Motor neuron (in vitro differentiated cells): ENCODE measurements at regions not wholly inside any gene's neighbourhood (a gene's known extent, or its start where the extent isn't known, plus 50 kb on each side); places are given as distances from the start of the nearest gene placed in this dataset.

Experiments
- ATAC-seq, 8 experiments: fragments of 200-7000 bp; cut with Tn5 transposase; replicated peaks in 6 of 8; 2 replicates each; pipeline ENCODE4 v1.8.0; 2021; ENCODE audit warnings: mild to moderate bottlenecking in 8 of 8, moderate library complexity in 8 of 8
- H3K27ac ChIP-seq, 2 donors: fragments of 250-450 bp; sonication (Bioruptor Pico); 2 replicates each; pipeline ENCODE4 v1.9.0; 2021; ENCODE audit warnings: antibody characterized with exemption in 2 of 2, mild to moderate bottlenecking in 2 of 2, moderate library complexity in 1 of 2
- H3K4me1 ChIP-seq, 2 donors: fragments of 250-450 bp; sonication (Bioruptor Pico); replicated peaks in 1 of 2; 2 replicates each; pipeline ENCODE4 v1.6.1; 2021; ENCODE audit warnings: antibody characterized with exemption in 2 of 2, mild to moderate bottlenecking in 2 of 2, moderate library complexity in 1 of 2
- H3K4me3 ChIP-seq, 5 donors: fragments of 250-450 bp; sonication (Bioruptor Pico); 2 replicates each; pipeline ENCODE4 v1.9.0; 2021; ENCODE audit warnings: antibody characterized with exemption in 5 of 5, mild to moderate bottlenecking in 5 of 5, moderate library complexity in 4 of 5
- WGBS, 10 experiments: fragments of 450-650 bp; shearing (Covaris generic); methylation state at CpG; one replicate each; pipeline ENCODE4 v1.0.0; 2022; 5-methylcytosine and 5-hydroxymethylcytosine counted together
- in situ Hi-C, 9 experiments: fragments of 400-800 bp; cut with MboI; loops; one replicate each; pipeline ENCODE4 v1.15.0; 2021; ENCODE audit warnings: low sequenced_read_pairs in 9 of 9, low pct_unique_long_range_greater_than_20kb in 2 of 9; ENCODE audit not compliant: unreplicated experiment in 9 of 9

GRCh38 chr3:168275662-168276061 lies 179.9 kb upstream of the GOLIM4 start:
- Histone ChIP-seq H3K27ac (no peak overlapping the region), H3K4me1 (peaks cover 7 to 17% of the 10 kb centered on the region in 2 donors), H3K4me3 (no peak overlapping the region)
- in situ Hi-C loops, result no loop called here
- ATAC-seq, result peak in 1 of 8 experiments; percentile 33
- 17 to 86% (median 53%) methylated on average over 2 to 3 of the region's 3 CpGs; no CpG with 5 or more reads in 3 of the 10 experiments for WGBS, 10 experiments

GRCh38 chr3:168273917-168274316 lies 178.2 kb upstream of the GOLIM4 start:
- no peak for ATAC-seq
- in situ Hi-C loops, result no loop called here
- no peak overlapping the region for H3K27ac ChIP-seq
- no peak overlapping the region for H3K4me3 ChIP-seq
- 0 to 100% (median 100%) methylated on average over 1 to 2 of the region's 2 CpGs; no CpG with 5 or more reads in 3 of the 10 experiments for WGBS, 10 experiments
- peaks cover 11 to 22% of the 10 kb centered on the region in 2 donors for H3K4me1 ChIP-seq

DNA sequence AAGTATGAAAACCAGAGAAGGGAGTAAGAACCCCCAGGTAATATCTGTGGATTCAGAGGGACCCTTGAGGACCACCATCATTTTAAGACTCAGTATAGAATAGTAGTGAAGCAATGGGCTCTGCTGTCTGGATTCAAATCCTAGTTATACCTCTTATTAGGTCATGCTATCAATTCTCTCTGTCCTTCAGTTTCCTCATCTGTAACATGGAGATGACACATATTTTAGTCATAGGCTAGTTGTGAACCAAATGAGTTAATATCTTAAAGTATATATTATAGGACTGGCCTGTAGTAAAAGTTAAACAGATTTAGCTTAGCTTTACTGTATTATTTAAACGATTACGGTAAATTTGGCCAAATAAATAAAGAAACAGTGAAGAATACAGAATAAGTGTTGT lies 177.3 kb upstream of the GOLIM4 start:
- no peak for ATAC-seq
- 67 to 100% (median 94%) methylated on average over 2 of the region's 2 CpGs; no CpG with 5 or more reads in 1 of the 10 experiments for WGBS, 10 experiments
- Histone ChIP-seq H3K27ac (peak overlapping the region in 1 of 2 donors; percentile 66), H3K4me1 (peaks cover 16 to 28% of the 10 kb centered on the region in 2 donors), H3K4me3 (no peak overlapping the region)
- in situ Hi-C loops, result no loop called here

GRCh38 chr3:168272343-168272985 lies 176.7 kb upstream of the GOLIM4 start:
- 9 to 100% (median 92%) methylated on average over 1 of the region's 1 CpG; no CpG with 5 or more reads in 3 of the 10 experiments for whole genome bisulfite sequencing, 10 experiments
- in situ Hi-C loops, result no loop called here
- H3K27ac ChIP-seq, result peak overlapping the region in 1 of 2 donors; percentile 66
- H3K4me3 ChIP-seq, result no peak overlapping the region
- peaks cover 16 to 28% of the 10 kb centered on the region in 2 donors for H3K4me1 ChIP-seq
- peak in 7 of 8 experiments; percentile 60 to 93 (median 91) for ATAC-seq

DNA sequence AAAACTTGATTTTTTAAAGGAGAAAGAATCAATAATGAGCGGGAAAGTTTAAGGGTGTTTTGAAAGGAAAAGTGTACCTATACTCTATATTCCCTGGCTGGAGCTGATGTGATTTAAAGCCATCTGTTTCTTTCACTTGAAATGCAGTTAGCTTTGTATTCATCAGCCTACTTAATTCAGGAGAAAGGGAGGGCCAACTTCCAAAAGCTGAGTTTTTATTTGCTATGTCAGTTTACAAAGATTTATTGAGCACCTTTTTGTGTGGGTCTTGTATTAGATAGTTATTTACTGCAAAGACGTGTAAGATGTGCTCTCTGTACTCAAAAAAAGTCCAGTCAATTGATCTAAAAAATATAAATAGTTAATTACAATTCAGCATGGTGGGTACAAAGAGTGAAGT lies 176.2 kb upstream of the GOLIM4 start:
- H3K27ac ChIP-seq, result peak overlapping the region in 1 of 2 donors; percentile 16
- WGBS, 10 experiments, result 0 to 100% (median 17%) methylated on average over 1 to 2 of the region's 2 CpGs
- ATAC-seq, result peak in 5 of 8 experiments; percentile 59 to 70 (median 66)
- in situ Hi-C loops, result no loop called here
- H3K4me1 ChIP-seq, result peaks cover 16 to 28% of the 10 kb centered on the region in 2 donors
- no peak overlapping the region for H3K4me3 ChIP-seq

- Histone ChIP-seq H3K4me1 (peaks cover 16 to 28% of the 10 kb centered on the region in 2 donors), H3K4me3 (no peak overlapping the region), H3K27ac (no peak overlapping the region)
- 0 to 75% (median 59%) methylated on average over 1 of the region's 1 CpG; no CpG with 5 or more reads in 2 of the 10 experiments for WGBS, 10 experiments
- in situ Hi-C loops, result no loop called here
- ATAC-seq, result peak in 3 of 8 experiments; percentile 21 to 29 (median 24)
These were observed 173.3 kb upstream of the GOLIM4 start for GRCh38 chr3:168269001-168269400.

- ATAC-seq, result no peak
- Histone ChIP-seq H3K27ac (no peak overlapping the region), H3K4me1 (peaks cover 9 to 27% of the 10 kb centered on the region in 2 donors), H3K4me3 (no peak overlapping the region)
- 0 to 100% (median 27%) methylated on average over 1 of the region's 1 CpG; no CpG with 5 or more reads in 4 of the 10 experiments for WGBS, 10 experiments
- in situ Hi-C loops, result no loop called here
These were observed 171.5 kb upstream of the GOLIM4 start for GRCh38 chr3:168267179-168267578.

DNA sequence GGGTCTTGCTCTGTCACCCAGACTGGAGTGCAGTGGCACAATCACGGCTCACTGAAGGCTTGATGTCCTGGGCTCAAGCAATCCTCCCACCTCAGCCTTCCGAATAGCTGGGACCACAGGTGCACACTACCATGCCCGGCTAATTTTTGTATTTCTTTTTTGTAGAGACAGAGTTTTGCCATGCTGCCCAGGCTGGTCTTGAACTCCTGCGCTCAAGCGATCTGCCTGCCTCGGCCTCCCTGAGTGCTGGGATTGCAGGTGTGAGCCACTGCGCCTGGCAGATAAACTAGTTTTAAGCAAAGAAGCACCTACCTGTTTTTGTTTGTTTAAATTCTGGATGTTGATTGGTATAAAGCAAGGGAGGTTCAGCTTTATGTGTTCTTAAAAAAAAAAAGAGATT lies 170.6 kb upstream of the GOLIM4 start:
- Histone ChIP-seq H3K4me3 (no peak overlapping the region), H3K27ac (no peak overlapping the region), H3K4me1 (peaks cover 9 to 18% of the 10 kb centered on the region in 2 donors)
- no peak for ATAC-seq
- WGBS, 10 experiments, result 14 to 100% (median 87%) methylated on average over 1 to 7 of the region's 7 CpGs; no CpG with 5 or more reads in 2 of the 10 experiments
- in situ Hi-C loops, result no loop called here

GRCh38 chr3:168262887-168263286 lies 167.2 kb upstream of the GOLIM4 start:
- in situ Hi-C loops, result no loop called here
- ATAC-seq, result peak in 7 of 8 experiments; percentile 24 to 95 (median 53)
- peaks cover 0 to 7% of the 10 kb centered on the region in 2 donors for H3K4me1 ChIP-seq

DNA sequence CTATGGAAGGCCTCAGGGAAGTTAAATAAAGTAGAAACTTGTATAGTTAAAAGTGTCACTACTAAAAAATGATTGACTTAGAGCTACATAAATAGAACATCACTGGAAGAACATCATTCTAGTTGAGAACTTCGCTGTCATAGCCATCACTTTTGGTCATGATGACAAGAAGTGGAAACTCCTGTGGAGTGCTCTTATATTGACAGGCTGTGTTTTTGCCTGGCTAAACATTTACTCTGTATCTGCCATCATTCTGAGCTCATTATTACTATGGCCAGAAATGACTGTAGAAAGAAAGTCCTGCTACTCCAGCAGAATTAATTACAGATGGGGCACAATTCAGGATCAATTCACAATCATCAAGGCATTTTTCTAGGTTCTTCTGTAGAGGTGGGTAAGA lies 165.1 kb upstream of the GOLIM4 start:
- ATAC-seq, result no peak
- WGBS, 10 experiments, result 0 to 100% (median 57%) methylated on average over 1 of the region's 1 CpG; no CpG with 5 or more reads in 1 of the 10 experiments

More at GRCh38 chr3:168262887-168263286, 167.2 kb upstream of the GOLIM4 start:
- Histone ChIP-seq H3K27ac (no peak overlapping the region), H3K4me3 (no peak overlapping the region)

GRCh38 chr3:168251371-168251770 lies 155.6 kb upstream of the GOLIM4 start:
- Histone ChIP-seq H3K27ac (no peak overlapping the region), H3K4me3 (peak overlapping the region; percentile 67 to 100 (median 94)), H3K4me1 (peaks cover 9 to 20% of the 10 kb centered on the region in 2 donors)
- 0 to 100% (median 54%) methylated on average over 1 to 2 of the region's 2 CpGs for WGBS, 10 experiments
- in situ Hi-C loops, result no loop called here
- ATAC-seq, result no peak

More for the DNA sequence above, 165.1 kb upstream of the GOLIM4 start:
- H3K4me3 ChIP-seq, result no peak overlapping the region
- peaks cover 0 to 7% of the 10 kb centered on the region in 2 donors for H3K4me1 ChIP-seq
- in situ Hi-C loops, result no loop called here
- no peak overlapping the region for H3K27ac ChIP-seq

- in situ Hi-C loops, result no loop called here
- H3K4me3 ChIP-seq, result peak overlapping the region; percentile 67 to 100 (median 94)
- no peak overlapping the region for H3K27ac ChIP-seq
- H3K4me1 ChIP-seq, result peaks cover 9 to 20% of the 10 kb centered on the region in 2 donors
- 0 to 9% (median 1%) methylated on average over 2 to 13 of the region's 16 CpGs; no CpG with 5 or more reads in 1 of the 10 experiments for WGBS, 10 experiments
- ATAC-seq, result no peak
These were observed 154.7 kb upstream of the GOLIM4 start for GRCh38 chr3:168250415-168250861.

DNA sequence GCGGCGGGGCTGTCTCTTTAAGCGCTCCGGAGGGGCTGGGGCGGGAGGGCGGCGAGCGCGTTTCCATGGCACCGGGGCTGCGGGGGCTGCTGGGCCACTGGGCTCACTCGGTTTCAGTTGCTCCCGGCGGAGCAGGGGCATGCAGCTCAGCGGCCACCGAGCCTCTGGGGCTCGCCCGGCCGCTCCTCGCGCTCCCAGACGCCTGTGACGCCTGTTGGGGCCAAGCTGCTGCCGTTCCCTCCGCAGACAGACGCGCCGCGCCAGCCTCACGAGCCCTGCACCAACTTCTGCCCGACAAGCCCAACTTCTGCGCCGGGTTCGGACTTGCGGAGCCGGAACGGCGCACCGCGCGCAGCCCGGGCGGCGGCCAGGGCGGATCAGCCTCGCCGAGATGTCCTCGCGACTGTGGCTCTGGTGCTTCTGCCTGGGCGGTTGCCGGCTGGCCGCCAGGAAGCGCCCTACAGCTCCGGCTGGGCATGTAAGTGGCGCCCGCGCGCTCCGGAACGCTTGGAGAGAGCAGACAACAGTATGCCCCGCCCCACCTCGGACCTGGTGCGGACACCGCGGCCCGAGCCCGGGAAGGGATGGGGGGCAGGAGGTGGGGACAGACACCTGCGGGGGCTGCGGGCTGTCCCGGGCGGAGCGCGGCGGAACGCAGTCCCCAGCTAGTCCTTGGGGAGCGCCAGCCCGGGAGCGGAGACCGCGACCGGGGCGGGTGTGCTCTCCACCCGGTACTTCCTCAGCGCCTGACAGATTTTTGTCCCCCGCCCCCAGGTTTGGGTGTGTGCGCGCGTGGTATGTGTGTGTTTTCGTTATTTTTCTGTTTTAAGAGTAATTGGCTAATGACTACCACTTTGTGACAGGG lies 154.1 kb upstream of the GOLIM4 start:
- Histone ChIP-seq H3K27ac (peak overlapping the region; percentile 79 to 88), H3K4me1 (peaks cover 9 to 20% of the 10 kb centered on the region in 2 donors), H3K4me3 (peak overlapping the region; percentile 67 to 100 (median 94))
- in situ Hi-C loops, result no loop called here
- peak; percentile 87 to 92 (median 90) for ATAC-seq
- 0 to 20% (median 2%) methylated on average over 1 to 15 of the region's 89 CpGs; no CpG with 5 or more reads in 4 of the 10 experiments for WGBS, 10 experiments
